GM06990 (cell line): ENCODE measurements at regions not wholly inside any gene's neighbourhood (a gene's known extent, or its start where the extent isn't known, plus 50 kb on each side); places are given as distances from the start of the nearest gene placed in this dataset.
"Not testable (repeated sequence)": the region's sequence is repeated elsewhere in the genome, so short reads cannot be mapped to it uniquely, and the experiment has no call there.

Experiments
- DNase-seq: peaks from one replicate; pipeline ENCODE4 v3.0.0-alpha.2; 2011; ENCODE audit not compliant: insufficient read length; ENCODE audit errors: extremely low read depth
- H3K27me3 ChIP-seq: replicated peaks from 2 replicates; pipeline ENCODE4 v1.6.0; 2011; ENCODE audit warnings: low read length; ENCODE audit not compliant: control insufficient read depth, insufficient read depth
- H3K36me3 ChIP-seq: 2 replicates; pipeline ENCODE4 v1.5.1; 2011; ENCODE audit warnings: low read length; ENCODE audit not compliant: control insufficient read depth, insufficient read depth
- H3K4me3 ChIP-seq: replicated peaks from 2 replicates; pipeline ENCODE4 v1.5.1; 2011; ENCODE audit warnings: low read depth, mild to moderate bottlenecking, control low read depth, low read length
- CTCF ChIP-seq: IDR thresholded peaks from 2 replicates; pipeline ENCODE4 v1.5.1; 2011; ENCODE audit warnings: low read length, control low read depth, mild to moderate bottlenecking, inconsistent platforms; ENCODE audit not compliant: insufficient read depth, poor library complexity, severe bottlenecking

- no peak for DNase-seq
- no peaks in the 10 kb centered on the region for H3K36me3 ChIP-seq
- H3K27me3 ChIP-seq = no peaks in the 10 kb centered on the region
- H3K4me3 ChIP-seq = no peak overlapping the region
- no peak for TF ChIP-seq CTCF
Observed at GRCh38 chr3:5699811-5700210, 512.3 kb downstream of the EDEM1 start.

- not testable (repeated sequence) for H3K27me3 ChIP-seq, H3K36me3 ChIP-seq, DNase-seq, H3K4me3 ChIP-seq
Observed at GRCh38 chr3:5701005-5701404, 513.5 kb downstream of the EDEM1 start.

- Histone ChIP-seq H3K36me3 (no peaks in the 10 kb centered on the region), H3K4me3 (no peak overlapping the region), H3K27me3 (no peaks in the 10 kb centered on the region)
- DNase-seq = peak; percentile 3
- TF ChIP-seq CTCF = no peak
Observed at GRCh38 chr3:5707794-5708193, 520.3 kb downstream of the EDEM1 start.

GRCh38 chr3:5709714-5710113 is 522.2 kb downstream of the EDEM1 start:
- no peak overlapping the region for H3K4me3 ChIP-seq
- H3K36me3 ChIP-seq = no peaks in the 10 kb centered on the region
- no peak for TF ChIP-seq CTCF
- no peak for DNase-seq
- H3K27me3 ChIP-seq = no peaks in the 10 kb centered on the region

DNA sequence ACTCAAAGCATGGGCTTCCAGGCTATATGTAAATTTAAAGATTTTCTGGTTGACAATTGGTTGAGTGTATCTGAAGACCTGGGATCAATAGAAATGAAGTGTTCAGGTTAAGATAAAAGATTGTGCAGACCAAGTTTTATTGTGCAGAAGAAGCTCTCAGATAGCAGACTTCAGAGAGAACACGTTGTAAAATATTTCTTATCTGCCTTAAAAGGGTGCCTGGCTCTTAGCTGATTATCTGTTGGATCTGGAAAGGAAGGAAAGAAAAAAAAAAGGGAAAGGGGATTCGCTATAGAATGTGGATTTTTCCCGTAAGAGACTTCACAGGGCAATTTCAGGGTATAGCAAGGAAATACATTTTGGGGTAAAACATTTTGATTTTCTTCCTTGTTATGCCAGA is 523.2 kb downstream of the EDEM1 start:
- Histone ChIP-seq H3K36me3 (no peaks in the 10 kb centered on the region), H3K4me3 (no peak overlapping the region), H3K27me3 (no peaks in the 10 kb centered on the region)
- DNase-seq = no peak
- TF ChIP-seq CTCF = no peak

- DNase-seq = no peak
- no peak for TF ChIP-seq CTCF
- H3K36me3 ChIP-seq = no peaks in the 10 kb centered on the region
Observed at GRCh38 chr3:5717254-5717653, 529.7 kb downstream of the EDEM1 start.

GRCh38 chr3:5719668-5720067 is 532.2 kb downstream of the EDEM1 start:
- DNase-seq, H3K36me3 ChIP-seq, H3K27me3 ChIP-seq, H3K4me3 ChIP-seq: not testable (repeated sequence)

More at GRCh38 chr3:5717254-5717653, 529.7 kb downstream of the EDEM1 start:
- Histone ChIP-seq H3K4me3 (no peak overlapping the region), H3K27me3 (no peaks in the 10 kb centered on the region)
